HG03064 (cell line): ENCODE measurements at regions not wholly inside any gene's neighbourhood (a gene's known extent, or its start where the extent isn't known, plus 50 kb on each side); places are given as distances from the start of the nearest gene placed in this dataset.

Experiments used
- ATAC-seq: cut with Tn5 transposase; IDR thresholded peaks from one replicate; pipeline ENCODE4 v1.9.1; 2021; ENCODE audit warnings: low read depth; ENCODE audit not compliant: unreplicated experiment

- ATAC-seq = no peak
Measured at GRCh38 chr3:124089214-124089613, 97.3 kb upstream of the ROPN1 start.

- no peak for ATAC-seq
Measured at GRCh38 chr3:124091716-124092115, 99.8 kb upstream of the ROPN1 start.

- ATAC-seq = no peak
Measured at GRCh38 chr3:124092811-124093210, 100.9 kb upstream of the ROPN1 start.

GRCh38 chr3:124094496-124094895 is 102.6 kb upstream of the ROPN1 start:
- no peak for ATAC-seq

GRCh38 chr3:124097362-124098131 is 105.6 kb upstream of the ROPN1 start:
- no peak for ATAC-seq

- no peak for ATAC-seq
Measured at GRCh38 chr3:124101643-124102042, 109.7 kb upstream of the ROPN1 start.

- ATAC-seq = no peak
Measured at GRCh38 chr3:124107104-124107890, 115.4 kb upstream of the ROPN1 start.

GRCh38 chr3:124108446-124108845 is 116.5 kb upstream of the ROPN1 start:
- ATAC-seq = no peak

- ATAC-seq = no peak
Measured at GRCh38 chr3:124113485-124113884, 121.6 kb upstream of the ROPN1 start.

- ATAC-seq = no peak
Measured at GRCh38 chr3:124115279-124115678, 123.4 kb upstream of the ROPN1 start.

GRCh38 chr3:124115956-124116355 is 124.0 kb upstream of the ROPN1 start:
- ATAC-seq = no peak

- no peak for ATAC-seq
Measured at GRCh38 chr3:124116906-124117305, 125.0 kb upstream of the ROPN1 start.

- no peak for ATAC-seq
Measured at GRCh38 chr3:124117486-124117885, 125.6 kb upstream of the ROPN1 start.

GRCh38 chr3:124118397-124118796 is 126.5 kb upstream of the ROPN1 start:
- ATAC-seq = no peak

GRCh38 chr3:124119056-124119716 is 127.3 kb upstream of the ROPN1 start:
- no peak for ATAC-seq

GRCh38 chr3:124121379-124122312 is 129.7 kb upstream of the ROPN1 start:
- no peak for ATAC-seq

GRCh38 chr3:124125315-124125714 is 133.4 kb upstream of the ROPN1 start:
- no peak for ATAC-seq

- ATAC-seq = no peak
Measured at GRCh38 chr3:124126436-124127023, 134.6 kb upstream of the ROPN1 start.

GRCh38 chr3:124131158-124131557 is 139.2 kb upstream of the ROPN1 start:
- ATAC-seq = no peak

GRCh38 chr3:124131580-124131979 is 139.7 kb upstream of the ROPN1 start:
- no peak for ATAC-seq
